PC-3 (cell line): ENCODE measurements at regions not wholly inside any gene's neighbourhood (a gene's known extent, or its start where the extent isn't known, plus 50 kb on each side); places are given as distances from the start of the nearest gene placed in this dataset.

Experiments
- ATAC-seq: fragments of 200-7000 bp; cut with Tn5 transposase; 2 replicates; pipeline ENCODE4 v1.9.1; 2020; ENCODE audit warnings: mild to moderate bottlenecking, moderate library complexity
- BruUV-seq: library from RNA; stranded (reverse); fragments of 400-500 nt; replicated peaks from 2 replicates; lab custom pipeline; 2021; lab: Mats Ljungman, UMichigan
- CTCF ChIA-PET: fragments of 300-600 bp; sonication (Branson Sonifier 250); formaldehyde crosslinking; loops from one replicate; lab custom pipeline; 2022; ENCODE audit warnings: antibody characterized with exemption; lab: Charles Lee
- POLR2A ChIA-PET: fragments of 300-600 bp; sonication (Branson Sonifier 250); formaldehyde crosslinking; loops from one replicate; lab custom pipeline; 2022; ENCODE audit warnings: antibody characterized with exemption; ENCODE audit not compliant: unreplicated experiment; lab: Charles Lee
- DNase-seq: peaks from one replicate; pipeline ENCODE4 v3.0.0-alpha.2; 2015
- H2AFZ ChIP-seq: fragments of 300-600 bp; sonication (generic); 2 replicates; pipeline ENCODE4 v1.6.0; 2016; ENCODE audit warnings: antibody characterized with exemption, low read length
- H3F3A ChIP-seq: fragments of 300-600 bp; sonication (generic); one replicate; pipeline ENCODE4 v1.6.0; 2017; ENCODE audit warnings: antibody characterized with exemption, low read length, control low read depth, mild to moderate bottlenecking; ENCODE audit not compliant: unreplicated experiment
- H3K27ac ChIP-seq: fragments of 300-600 bp; sonication (generic); 2 replicates; pipeline ENCODE4 v1.5.1; 2016; ENCODE audit warnings: mild to moderate bottlenecking, low read length
- H3K27me3 ChIP-seq: fragments of 300-600 bp; sonication (generic); 2 replicates; pipeline ENCODE4 v1.6.1; 2016; ENCODE audit warnings: low read length, mixed read lengths
- H3K36me3 ChIP-seq: fragments of 300-600 bp; sonication (generic); 2 replicates; pipeline ENCODE4 v1.6.1; 2016; ENCODE audit warnings: low read depth, mixed run types, low read length, mixed read lengths
- H3K4me1 ChIP-seq: fragments of 300-600 bp; sonication (generic); 2 replicates; pipeline ENCODE4 v1.5.1; 2016; ENCODE audit warnings: low read length; ENCODE audit not compliant: insufficient read depth
- H3K4me2 ChIP-seq: fragments of 300-600 bp; sonication (generic); 2 replicates; pipeline ENCODE4 v1.6.0; 2016; ENCODE audit warnings: low read length
- H3K4me3 ChIP-seq: fragments of 300-600 bp; sonication (generic); 2 replicates; pipeline ENCODE4 v1.5.1; 2016; ENCODE audit warnings: mild to moderate bottlenecking, low read length, mixed read lengths
- H3K79me2 ChIP-seq: fragments of 300-600 bp; sonication (generic); 2 replicates; pipeline ENCODE4 v1.6.1; 2017; ENCODE audit warnings: low read length, mixed read lengths
- H3K9ac ChIP-seq: fragments of 300-600 bp; sonication (generic); 2 replicates; pipeline ENCODE4 v1.6.0; 2016; ENCODE audit warnings: mild to moderate bottlenecking, low read length
- H3K9me2 ChIP-seq: fragments of 300-600 bp; sonication (generic); replicated peaks from 2 replicates; pipeline ENCODE4 v1.6.1; 2016; ENCODE audit warnings: mixed run types, low read length, mixed read lengths
- H3K9me3 ChIP-seq: fragments of 300-600 bp; sonication (generic); 2 replicates; pipeline ENCODE4 v1.6.1; 2016; ENCODE audit warnings: low read length, mixed read lengths
- H4K20me1 ChIP-seq: fragments of 300-600 bp; sonication (generic); 2 replicates; pipeline ENCODE4 v1.6.1; 2016; ENCODE audit warnings: low read length, mixed read lengths
- CTCF ChIP-seq: fragments of 300-600 bp; sonication (generic); conservative IDR thresholded peaks from 2 replicates; pipeline ENCODE4 v1.5.1; 2017; ENCODE audit warnings: antibody characterized with exemption, low read depth, mild to moderate bottlenecking, low read length
- EZH2 ChIP-seq: fragments of 300-600 bp; sonication (generic); IDR thresholded peaks from one replicate; pipeline ENCODE4 v1.6.1; 2017; ENCODE audit warnings: antibody characterized with exemption, mild to moderate bottlenecking, low read length; ENCODE audit not compliant: unreplicated experiment
- EZH2phosphoT487 ChIP-seq: fragments of 300-600 bp; sonication (generic); IDR thresholded peaks from 2 replicates; pipeline ENCODE4 v1.6.1; 2018; ENCODE audit warnings: mild to moderate bottlenecking, antibody characterized with exemption, low read length, borderline replicate concordance
- intact Hi-C: fragments of 100-400 bp; cut with micrococcal nuclease; formaldehyde crosslinking; loops from 2 replicates; pipeline ENCODE4 v1.9.0; 2023

GRCh38 chr20:19928328-19929011 is 88.7 kb upstream of the NAA20 start:
- Histone ChIP-seq H3K9me2 (no peaks in the 10 kb centered on the region), H3K9me3 (no peaks in the 10 kb centered on the region), H3K4me1 (no peaks in the 10 kb centered on the region), H3K36me3 (no peaks in the 10 kb centered on the region), H3K27ac (no peak overlapping the region), H2AFZ (no peak overlapping the region), H3K79me2 (no peaks in the 10 kb centered on the region), H3F3A (no peaks in the 10 kb centered on the region), H3K27me3 (no peaks in the 10 kb centered on the region), H3K4me2 (no peak overlapping the region), H4K20me1 (no peaks in the 10 kb centered on the region), H3K4me3 (no peak overlapping the region), H3K9ac (no peak overlapping the region)
- ATAC-seq = peak; percentile 22; the same call in 1 of the 2 replicates
- no TSS peak for BruUV-seq
- ChIA-PET POLR2A (no interaction called here), CTCF (no interaction called here)
- TF ChIP-seq CTCF (no peak), EZH2phosphoT487 (no peak), EZH2 (no peak)
- no peak for DNase-seq
- intact Hi-C loops = no loop called here

GRCh38 chr20:19929012-19929360 is 88.2 kb upstream of the NAA20 start:
- intact Hi-C loops = no loop called here
- TF ChIP-seq EZH2 (no peak), CTCF (no peak), EZH2phosphoT487 (no peak)
- Histone ChIP-seq H3K4me1 (no peaks in the 10 kb centered on the region), H3F3A (no peaks in the 10 kb centered on the region), H3K4me3 (no peak overlapping the region), H3K79me2 (no peaks in the 10 kb centered on the region), H3K27me3 (no peaks in the 10 kb centered on the region), H3K9me3 (no peaks in the 10 kb centered on the region), H3K27ac (no peak overlapping the region), H3K9me2 (no peaks in the 10 kb centered on the region), H3K4me2 (no peak overlapping the region), H2AFZ (no peak overlapping the region), H3K9ac (no peak overlapping the region), H3K36me3 (no peaks in the 10 kb centered on the region), H4K20me1 (no peaks in the 10 kb centered on the region)
- BruUV-seq = no TSS peak
- DNase-seq = no peak
- POLR2A ChIA-PET = no interaction called here
- ATAC-seq = no peak
- CTCF ChIA-PET = no interaction called here

- DNase-seq (no peak), ATAC-seq (no peak)
- Histone ChIP-seq H3K4me3 (no peak overlapping the region), H3K27me3 (no peaks in the 10 kb centered on the region), H3K9me3 (no peaks in the 10 kb centered on the region), H3K4me2 (no peak overlapping the region), H3K9ac (no peak overlapping the region), H3K79me2 (no peaks in the 10 kb centered on the region), H3K36me3 (no peaks in the 10 kb centered on the region), H4K20me1 (no peaks in the 10 kb centered on the region), H3F3A (no peaks in the 10 kb centered on the region), H2AFZ (no peak overlapping the region), H3K27ac (no peak overlapping the region), H3K9me2 (no peaks in the 10 kb centered on the region), H3K4me1 (peaks cover 3% of the 10 kb centered on the region)
- no peak for TF ChIP-seq CTCF
- no peak for TF ChIP-seq EZH2
- TF ChIP-seq EZH2phosphoT487 = no peak
- BruUV-seq = no TSS peak
- ChIA-PET CTCF (no interaction called here), POLR2A (no interaction called here)
- intact Hi-C loops = no loop called here
Measured at GRCh38 chr20:19929481-19930145, 87.5 kb upstream of the NAA20 start.
